Omental fat pad (tissue), 3 donors: ENCODE measurements at regions not wholly inside any gene's neighbourhood (a gene's known extent, or its start where the extent isn't known, plus 50 kb on each side); places are given as distances from the start of the nearest gene placed in this dataset.

Experiments used
- ATAC-seq: fragments of 150-250 bp; one replicate; pipeline ENCODE4 v1.9.1; 2016; ENCODE audit warnings: mild to moderate bottlenecking, moderate library complexity; ENCODE audit not compliant: low FRiP score
- DNase-seq: peaks from one replicate; pipeline ENCODE4 v3.0.0-alpha.2; 2019; ENCODE audit warnings: low spot score
- CTCF ChIP-seq, 3 donors: fragments of 450-650 bp; IDR thresholded peaks; one replicate each; pipeline ENCODE4 v1.5.1; 2016 to 2017; ENCODE audit warnings: antibody characterized with exemption in 3 of 3, mild to moderate bottlenecking in 3 of 3, moderate library complexity in 2 of 3

- no peak for ATAC-seq
- no peak for DNase-seq
- TF ChIP-seq CTCF (IDR thresholded peaks at IDR 0.05), result no peak
These were observed 774.7 kb upstream of the EDIL3 start for GRCh38 chr5:85159395-85159794.

GRCh38 chr5:85168474-85168873, 783.8 kb upstream of the EDIL3 start:
- ATAC-seq (no peak), DNase-seq (no peak)
- TF ChIP-seq CTCF (IDR thresholded peaks at IDR 0.05), result no peak

- ATAC-seq (no peak), DNase-seq (no peak)
- no peak for TF ChIP-seq CTCF (IDR thresholded peaks at IDR 0.05)
These were observed 785.5 kb upstream of the EDIL3 start for GRCh38 chr5:85170183-85170582.

GRCh38 chr5:85173469-85173868, 788.8 kb upstream of the EDIL3 start:
- ATAC-seq (no peak), DNase-seq (no peak)
- TF ChIP-seq CTCF (IDR thresholded peaks at IDR 0.05), result no peak

GRCh38 chr5:85182344-85182743, 797.7 kb upstream of the EDIL3 start:
- DNase-seq, result no peak

GRCh38 chr5:85204289-85204688, 819.6 kb upstream of the EDIL3 start:
- DNase-seq (no peak), ATAC-seq (no peak)
- no peak for TF ChIP-seq CTCF (IDR thresholded peaks at IDR 0.05)

More at GRCh38 chr5:85182344-85182743, 797.7 kb upstream of the EDIL3 start:
- no peak for TF ChIP-seq CTCF (IDR thresholded peaks at IDR 0.05)
- no peak for ATAC-seq

GRCh38 chr5:85205430-85205829, 820.8 kb upstream of the EDIL3 start:
- ATAC-seq, result no peak

More at GRCh38 chr5:85205430-85205829, 820.8 kb upstream of the EDIL3 start:
- no peak for TF ChIP-seq CTCF (IDR thresholded peaks at IDR 0.05)
- no peak for DNase-seq
